Parathyroid adenoma (tissue), 2 donors: ENCODE measurements at regions not wholly inside any gene's neighbourhood (a gene's known extent, or its start where the extent isn't known, plus 50 kb on each side); places are given as distances from the start of the nearest gene placed in this dataset.

Source experiments
- H2AFZ ChIP-seq: fragments of 300-600 bp; sonication (generic); one replicate; pipeline ENCODE4 v1.7.0; 2017; ENCODE audit warnings: antibody characterized with exemption, mild to moderate bottlenecking
- H3K27ac ChIP-seq: fragments of 300-600 bp; sonication (generic); one replicate; pipeline ENCODE4 v1.7.0; 2017
- H3K27me3 ChIP-seq: fragments of 300-600 bp; sonication (generic); one replicate; pipeline ENCODE4 v1.7.0; 2017; ENCODE audit warnings: low read length; ENCODE audit not compliant: control insufficient read depth, insufficient read depth
- H3K36me3 ChIP-seq: fragments of 300-600 bp; sonication (generic); one replicate; pipeline ENCODE4 v1.7.0; 2017; ENCODE audit warnings: low read length; ENCODE audit not compliant: control insufficient read depth, insufficient read depth
- H3K4me1 ChIP-seq: fragments of 300-600 bp; sonication (generic); one replicate; pipeline ENCODE4 v1.7.0; 2017; ENCODE audit warnings: control low read depth
- H3K4me2 ChIP-seq: fragments of 300-600 bp; sonication (generic); one replicate; pipeline ENCODE4 v1.7.0; 2017; ENCODE audit warnings: low read length
- H3K4me3 ChIP-seq: fragments of 300-600 bp; sonication (generic); one replicate; pipeline ENCODE4 v1.7.0; 2017; ENCODE audit warnings: low read depth, low read length
- H3K79me2 ChIP-seq: fragments of 300-600 bp; sonication (generic); one replicate; pipeline ENCODE4 v1.7.0; 2017; ENCODE audit warnings: control low read depth
- H3K9ac ChIP-seq: fragments of 300-600 bp; sonication (generic); one replicate; pipeline ENCODE4 v1.7.0; 2017; ENCODE audit warnings: mild to moderate bottlenecking
- H3K9me3 ChIP-seq: fragments of 300-600 bp; sonication (generic); one replicate; pipeline ENCODE4 v1.7.0; 2017; ENCODE audit warnings: low read length; ENCODE audit not compliant: control insufficient read depth
- TF ChIP-seq, protein P1 (sequence below): fragments of 300-600 bp; sonication (generic); IDR thresholded peaks from one replicate; pipeline ENCODE4 v1.7.0; 2017; ENCODE audit warnings: antibody characterized with exemption, mild to moderate bottlenecking
- donor health status: primary hyperparathyroidism.

DNA sequence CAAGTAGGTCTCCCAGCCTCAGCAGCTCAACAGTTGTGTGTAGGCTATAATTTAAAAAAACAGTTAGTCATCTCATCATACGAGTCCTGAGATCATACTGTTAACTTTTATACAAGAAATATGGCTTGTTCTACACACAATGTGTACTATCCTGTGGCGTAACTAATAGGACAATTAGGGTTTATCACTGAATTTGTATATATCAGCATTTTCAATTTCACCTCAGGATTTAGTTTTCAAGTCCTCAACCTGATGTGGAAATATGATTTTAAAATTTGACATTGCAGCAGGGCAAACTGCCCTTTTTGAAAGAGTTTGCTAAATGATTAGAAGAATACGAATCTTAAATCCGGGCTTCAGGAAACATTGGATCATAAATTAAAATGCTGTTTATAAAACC, 237.2 kb upstream of the CTBP2 start:
- no peak overlapping the region for H3K4me2 ChIP-seq
- no peaks in the 10 kb centered on the region for H3K79me2 ChIP-seq
- no peaks in the 10 kb centered on the region for H3K36me3 ChIP-seq
- no peak overlapping the region for H3K9ac ChIP-seq
- no peak overlapping the region for H3K4me3 ChIP-seq
- TF ChIP-seq, protein P1, sequence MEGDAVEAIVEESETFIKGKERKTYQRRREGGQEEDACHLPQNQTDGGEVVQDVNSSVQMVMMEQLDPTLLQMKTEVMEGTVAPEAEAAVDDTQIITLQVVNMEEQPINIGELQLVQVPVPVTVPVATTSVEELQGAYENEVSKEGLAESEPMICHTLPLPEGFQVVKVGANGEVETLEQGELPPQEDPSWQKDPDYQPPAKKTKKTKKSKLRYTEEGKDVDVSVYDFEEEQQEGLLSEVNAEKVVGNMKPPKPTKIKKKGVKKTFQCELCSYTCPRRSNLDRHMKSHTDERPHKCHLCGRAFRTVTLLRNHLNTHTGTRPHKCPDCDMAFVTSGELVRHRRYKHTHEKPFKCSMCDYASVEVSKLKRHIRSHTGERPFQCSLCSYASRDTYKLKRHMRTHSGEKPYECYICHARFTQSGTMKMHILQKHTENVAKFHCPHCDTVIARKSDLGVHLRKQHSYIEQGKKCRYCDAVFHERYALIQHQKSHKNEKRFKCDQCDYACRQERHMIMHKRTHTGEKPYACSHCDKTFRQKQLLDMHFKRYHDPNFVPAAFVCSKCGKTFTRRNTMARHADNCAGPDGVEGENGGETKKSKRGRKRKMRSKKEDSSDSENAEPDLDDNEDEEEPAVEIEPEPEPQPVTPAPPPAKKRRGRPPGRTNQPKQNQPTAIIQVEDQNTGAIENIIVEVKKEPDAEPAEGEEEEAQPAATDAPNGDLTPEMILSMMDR = no peak
- no peaks in the 10 kb centered on the region for H3K4me1 ChIP-seq
- H3K9me3 ChIP-seq = no peaks in the 10 kb centered on the region
- no peak overlapping the region for H3K27ac ChIP-seq
- no peak overlapping the region for H2AFZ ChIP-seq
- no peaks in the 10 kb centered on the region for H3K27me3 ChIP-seq

DNA sequence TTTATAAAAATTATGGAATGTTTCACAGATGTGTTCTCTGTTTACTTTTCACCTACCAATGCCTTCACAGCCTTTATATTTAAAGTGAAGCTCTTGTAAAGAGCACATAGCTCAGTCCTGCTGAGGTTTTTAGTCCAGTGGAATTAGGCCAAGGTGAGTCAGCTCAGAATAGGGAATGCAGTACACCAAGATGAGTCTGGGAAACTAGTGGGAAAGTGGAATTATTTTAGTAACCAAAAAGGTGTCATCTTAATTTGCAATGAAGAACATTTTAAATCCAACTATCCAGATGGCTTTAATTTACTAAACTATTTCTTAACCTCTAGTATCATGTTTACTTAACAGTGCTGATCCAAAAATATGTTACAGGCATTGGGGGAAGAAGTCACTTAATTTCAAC, 236.3 kb upstream of the CTBP2 start:
- H3K9ac ChIP-seq = no peak overlapping the region
- H3K4me3 ChIP-seq = no peak overlapping the region
- no peak overlapping the region for H3K27ac ChIP-seq
- no peaks in the 10 kb centered on the region for H3K79me2 ChIP-seq
- H3K9me3 ChIP-seq = no peaks in the 10 kb centered on the region
- H3K4me2 ChIP-seq = no peak overlapping the region
- TF ChIP-seq, protein P1 = no peak
- no peaks in the 10 kb centered on the region for H3K27me3 ChIP-seq
- no peak overlapping the region for H2AFZ ChIP-seq
- H3K36me3 ChIP-seq = no peaks in the 10 kb centered on the region
- H3K4me1 ChIP-seq = no peaks in the 10 kb centered on the region

DNA sequence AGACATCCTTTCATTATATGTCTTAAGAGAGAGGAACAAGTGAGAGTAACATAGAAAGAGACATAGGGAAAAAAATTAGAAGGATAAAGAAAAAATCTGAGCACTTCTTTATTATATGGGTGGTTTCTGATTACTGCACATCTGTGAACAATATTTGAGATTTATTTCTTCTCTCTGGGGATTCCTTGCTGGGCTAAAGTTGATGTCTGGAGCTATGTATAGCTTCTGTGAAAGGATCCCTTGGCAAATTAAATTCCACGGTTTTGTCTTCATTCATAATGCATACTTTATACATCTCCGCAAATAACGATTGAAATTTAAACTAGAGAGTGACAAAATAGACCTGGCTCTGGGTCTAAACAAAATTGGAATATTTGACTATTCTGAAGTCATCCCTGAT, 232.2 kb upstream of the CTBP2 start:
- H3K27me3 ChIP-seq = no peaks in the 10 kb centered on the region
- H3K9ac ChIP-seq = no peak overlapping the region
- no peak overlapping the region for H3K4me2 ChIP-seq
- no peaks in the 10 kb centered on the region for H3K9me3 ChIP-seq
- no peak overlapping the region for H2AFZ ChIP-seq
- no peak overlapping the region for H3K27ac ChIP-seq
- no peaks in the 10 kb centered on the region for H3K36me3 ChIP-seq
- no peaks in the 10 kb centered on the region for H3K79me2 ChIP-seq
- H3K4me3 ChIP-seq = no peak overlapping the region
- H3K4me1 ChIP-seq = no peaks in the 10 kb centered on the region
- TF ChIP-seq, protein P1 = no peak

DNA sequence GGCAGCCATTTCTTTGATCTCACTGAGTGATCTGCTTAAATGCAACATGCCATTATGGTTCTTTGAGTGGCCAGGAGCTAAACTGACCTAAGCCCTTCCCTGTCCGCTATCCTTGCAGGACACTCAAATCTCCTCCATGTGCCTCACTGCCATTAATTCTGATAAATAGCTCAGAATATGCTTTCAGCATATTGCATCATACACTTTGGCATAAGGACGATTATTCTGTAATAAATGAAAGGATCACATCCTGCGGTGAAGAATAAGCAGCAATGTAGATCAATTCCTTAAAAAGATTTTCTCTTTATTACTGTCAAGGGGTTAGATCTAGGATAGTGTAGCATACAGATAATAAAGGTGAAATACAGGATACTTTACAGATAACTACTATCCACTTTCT, 231.8 kb upstream of the CTBP2 start:
- no peak overlapping the region for H3K4me3 ChIP-seq
- TF ChIP-seq, protein P1 = no peak
- H3K9me3 ChIP-seq = no peaks in the 10 kb centered on the region
- H2AFZ ChIP-seq = no peak overlapping the region
- H3K27me3 ChIP-seq = no peaks in the 10 kb centered on the region
- no peak overlapping the region for H3K9ac ChIP-seq
- H3K4me1 ChIP-seq = no peaks in the 10 kb centered on the region
- H3K27ac ChIP-seq = no peak overlapping the region
- no peaks in the 10 kb centered on the region for H3K36me3 ChIP-seq
- H3K4me2 ChIP-seq = no peak overlapping the region
- no peaks in the 10 kb centered on the region for H3K79me2 ChIP-seq

DNA sequence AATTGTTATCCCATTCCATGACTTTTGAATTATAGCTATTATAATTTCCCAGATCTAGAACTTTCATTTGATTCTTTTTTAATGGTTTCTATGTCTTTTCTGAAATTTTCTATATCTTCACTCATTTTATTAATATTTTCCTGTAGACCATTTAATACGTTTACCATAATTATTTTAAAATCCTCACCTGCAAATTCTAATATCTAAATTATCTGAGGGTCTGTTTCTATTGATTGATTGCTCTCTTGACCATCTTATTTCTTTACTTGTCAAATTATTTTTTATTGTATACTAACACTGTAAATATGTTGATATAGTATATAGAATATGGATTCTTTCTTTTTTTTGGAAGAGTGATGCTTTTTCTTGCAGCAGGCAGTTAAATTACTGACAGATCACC, 229.3 kb upstream of the CTBP2 start:
- Histone ChIP-seq H2AFZ (no peak overlapping the region), H3K79me2 (no peaks in the 10 kb centered on the region), H3K4me3 (no peak overlapping the region), H3K36me3 (no peaks in the 10 kb centered on the region), H3K27me3 (no peaks in the 10 kb centered on the region), H3K27ac (no peak overlapping the region), H3K4me2 (no peak overlapping the region), H3K4me1 (no peaks in the 10 kb centered on the region), H3K9me3 (no peaks in the 10 kb centered on the region), H3K9ac (no peak overlapping the region)
- TF ChIP-seq, protein P1 = no peak
